ENCODE measurements at regions not wholly inside any gene's neighbourhood (a gene's known extent, or its start where the extent isn't known, plus 50 kb on each side); places are given as distances from the start of the nearest gene placed in this dataset.

GRCh38 chr1:214933375-214933774 lies 149.2 kb upstream of the KCNK2 start:
- no peak for TF ChIP-seq CTCF (IDR thresholded peaks at IDR 0.05)
- TF ChIP-seq POLR2A (IDR thresholded peaks at IDR 0.05): no peak

All from heart left ventricle (tissue), 13 donors.